A549 (cell line): ENCODE measurements at regions not wholly inside any gene's neighbourhood (a gene's known extent, or its start where the extent isn't known, plus 50 kb on each side); places are given as distances from the start of the nearest gene placed in this dataset.

Experiments used
- CTCF ChIP-seq: fragments of >200 bp; sonication (Bioruptor Twin); formaldehyde crosslinking; IDR thresholded peaks from 3 replicates; pipeline ENCODE4 v1.5.1; 2016
- MAX ChIP-seq: IDR thresholded peaks from 2 replicates; pipeline ENCODE4 v1.6.1; 2012
- MAZ ChIP-seq: fragments of 150-350 bp; IDR thresholded peaks from 2 replicates; pipeline ENCODE4 v1.6.1; 2014; ENCODE audit warnings: antibody characterized with exemption, low read depth, low read length, borderline replicate concordance
- MYC ChIP-seq: IDR thresholded peaks from 2 replicates; pipeline ENCODE4 v1.6.1; 2012; ENCODE audit warnings: mild to moderate bottlenecking, inconsistent platforms, low read length, improper control_type of control experiment, borderline replicate concordance
- NR3C1 ChIP-seq: fragments of >200 bp; sonication (Bioruptor Twin); formaldehyde crosslinking; IDR thresholded peaks from 3 replicates; pipeline ENCODE4 v1.6.1; 2017
- POLR2A ChIP-seq: IDR thresholded peaks from 2 replicates; pipeline ENCODE4 v1.6.1; 2012; ENCODE audit warnings: mild to moderate bottlenecking, low read length
- RNF2 ChIP-seq: fragments of 200-600 bp; sonication (generic); IDR thresholded peaks from 2 replicates; pipeline ENCODE4 v1.6.1; 2016; ENCODE audit warnings: low read depth, mild to moderate bottlenecking, antibody characterized with exemption, moderate library complexity, borderline replicate concordance
- SMC3 ChIP-seq: fragments of >200 bp; sonication (Bioruptor Twin); formaldehyde crosslinking; IDR thresholded peaks from 3 replicates; pipeline ENCODE4 v1.6.1; 2018; ENCODE audit warnings: inconsistent platforms

GRCh38 chr4:38610521-38610920, 53.5 kb upstream of the KLF3 start:
- no peak for TF ChIP-seq MYC
- TF ChIP-seq SMC3 = no peak
- no peak for TF ChIP-seq POLR2A
- no peak for TF ChIP-seq RNF2
- no peak for TF ChIP-seq CTCF
- no peak for TF ChIP-seq MAX
- no peak for TF ChIP-seq NR3C1
- no peak for TF ChIP-seq MAZ
